ENCODE measurements at regions not wholly inside any gene's neighbourhood (a gene's known extent, or its start where the extent isn't known, plus 50 kb on each side); places are given as distances from the start of the nearest gene placed in this dataset.

- no peak for TF ChIP-seq CTCF (IDR thresholded peaks at IDR 0.05)
- no peak for TF ChIP-seq ZFX (IDR thresholded peaks at IDR 0.05; ENCODE audit: borderline replicate concordance)
Observed at GRCh38 chr18:67072791-67073190, 443.7 kb downstream of the DSEL start.

Data from 22Rv1 (cell line).